ENCODE measurements at regions not wholly inside any gene's neighbourhood (a gene's known extent, or its start where the extent isn't known, plus 50 kb on each side); places are given as distances from the start of the nearest gene placed in this dataset.
"Not testable (repeated sequence)": the region's sequence is repeated elsewhere in the genome, so short reads cannot be mapped to it uniquely, and the experiment has no call there.

GRCh38 chr6:137395316-137395715, 98.9 kb downstream of the OLIG3 start:
- no peak for DNase-seq

GRCh38 chr6:137391061-137391814, 103.0 kb downstream of the OLIG3 start:
- no peak for DNase-seq

GRCh38 chr6:137390334-137390733, 103.9 kb downstream of the OLIG3 start:
- no peak for DNase-seq

DNA sequence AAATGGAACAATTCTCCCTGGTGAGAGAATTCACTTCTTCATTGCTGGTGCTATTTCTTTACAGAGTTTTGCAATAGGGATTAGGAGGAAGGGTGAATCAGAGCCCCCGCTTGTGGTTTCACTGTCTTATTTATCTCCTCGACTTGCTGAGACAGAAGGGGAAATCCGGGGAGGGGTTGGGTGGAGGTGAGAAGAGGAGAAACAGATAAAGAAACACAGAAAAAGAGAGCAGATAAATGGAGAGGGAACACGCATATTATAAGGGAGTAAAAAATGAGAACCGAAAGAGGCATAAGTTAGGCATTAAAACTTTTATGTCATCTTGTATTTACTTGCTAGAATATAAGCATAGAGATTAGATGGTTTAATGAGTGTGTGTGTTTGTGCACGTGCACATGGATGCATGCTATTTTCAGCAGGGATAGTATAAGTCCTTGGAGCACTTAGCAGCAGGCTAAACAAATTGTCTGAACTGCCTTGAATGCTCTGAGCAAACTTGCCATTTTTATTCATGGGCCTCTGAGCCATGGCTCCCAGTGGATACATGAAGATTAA, 105.0 kb downstream of the OLIG3 start:
- DNase-seq, result no peak

DNA sequence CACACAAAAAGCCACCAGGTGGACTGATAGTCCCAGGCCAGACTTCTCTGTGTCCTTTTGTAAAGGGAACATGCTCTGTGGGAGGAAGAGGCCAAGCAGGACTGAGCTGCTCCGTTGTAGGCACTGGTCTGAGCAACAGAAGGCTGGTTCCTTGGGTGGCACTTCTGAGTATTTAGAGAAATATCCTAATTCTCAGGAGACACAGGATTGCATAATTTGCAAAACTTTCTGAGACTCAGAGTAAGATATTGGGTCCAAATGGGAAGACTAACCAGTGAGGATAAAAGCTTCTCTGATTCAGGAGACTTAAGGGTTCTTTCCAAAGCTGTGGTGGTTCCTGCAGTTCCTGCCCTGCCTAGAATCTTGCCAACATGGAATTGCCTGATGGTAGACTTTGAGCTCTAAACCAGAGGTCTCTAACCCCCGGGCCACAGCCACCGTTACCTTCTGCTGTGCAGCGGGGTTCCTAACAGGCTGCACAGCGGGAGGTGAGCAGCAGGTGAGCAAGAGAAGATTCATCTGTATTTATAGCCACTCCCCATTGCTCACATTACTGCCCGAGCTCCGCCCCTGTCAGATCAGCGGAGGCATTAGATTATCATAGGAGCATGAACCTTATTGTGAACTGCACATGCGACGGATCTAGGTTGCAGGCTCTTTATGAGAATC, 107.0 kb downstream of the OLIG3 start:
- no peak for DNase-seq

GRCh38 chr6:137383287-137383686, 110.9 kb downstream of the OLIG3 start:
- not testable (repeated sequence) for DNase-seq

DNA sequence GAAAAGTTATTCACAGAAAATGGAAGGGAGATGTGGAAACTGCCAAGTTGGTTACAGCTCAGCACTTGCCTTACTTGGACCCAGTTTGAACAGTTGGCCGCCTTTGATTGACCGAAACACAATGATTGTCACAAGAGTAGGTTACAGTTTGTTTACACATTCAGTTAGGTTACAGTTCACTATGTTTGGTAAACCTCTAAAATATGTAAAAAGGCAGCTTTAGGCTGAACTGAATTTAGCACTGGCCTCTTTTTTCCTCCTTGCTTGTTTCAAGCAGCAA, 116.2 kb downstream of the OLIG3 start:
- DNase-seq, result no peak

GRCh38 chr6:137373296-137373695, 120.9 kb downstream of the OLIG3 start:
- no peak for DNase-seq

DNA sequence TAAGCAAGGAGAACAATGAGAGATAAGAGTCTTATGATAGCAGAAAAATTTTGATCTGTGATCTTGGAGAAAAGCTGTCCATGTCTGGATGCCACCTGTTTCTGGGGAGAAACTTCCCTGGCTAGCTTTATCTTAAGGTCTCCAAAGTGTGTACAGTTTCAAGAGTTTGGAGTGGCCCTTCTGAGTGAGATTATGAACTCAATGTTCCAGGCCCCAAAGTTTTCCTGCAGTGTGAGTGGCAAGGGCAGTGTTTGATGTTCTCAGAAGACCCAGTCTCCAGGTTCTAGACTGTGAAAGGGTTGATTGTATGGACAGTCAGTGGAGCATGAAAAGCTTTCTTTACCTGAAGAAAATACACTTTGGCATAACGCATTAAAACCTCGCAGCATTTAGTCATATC, 121.7 kb downstream of the OLIG3 start:
- DNase-seq, result no peak

GRCh38 chr6:137371634-137372016, 122.6 kb downstream of the OLIG3 start:
- DNase-seq, result no peak

GRCh38 chr6:137370871-137371633, 123.1 kb downstream of the OLIG3 start:
- DNase-seq, result no peak

- DNase-seq, result no peak
These were observed 125.1 kb downstream of the OLIG3 start for GRCh38 chr6:137369136-137369535.

DNA sequence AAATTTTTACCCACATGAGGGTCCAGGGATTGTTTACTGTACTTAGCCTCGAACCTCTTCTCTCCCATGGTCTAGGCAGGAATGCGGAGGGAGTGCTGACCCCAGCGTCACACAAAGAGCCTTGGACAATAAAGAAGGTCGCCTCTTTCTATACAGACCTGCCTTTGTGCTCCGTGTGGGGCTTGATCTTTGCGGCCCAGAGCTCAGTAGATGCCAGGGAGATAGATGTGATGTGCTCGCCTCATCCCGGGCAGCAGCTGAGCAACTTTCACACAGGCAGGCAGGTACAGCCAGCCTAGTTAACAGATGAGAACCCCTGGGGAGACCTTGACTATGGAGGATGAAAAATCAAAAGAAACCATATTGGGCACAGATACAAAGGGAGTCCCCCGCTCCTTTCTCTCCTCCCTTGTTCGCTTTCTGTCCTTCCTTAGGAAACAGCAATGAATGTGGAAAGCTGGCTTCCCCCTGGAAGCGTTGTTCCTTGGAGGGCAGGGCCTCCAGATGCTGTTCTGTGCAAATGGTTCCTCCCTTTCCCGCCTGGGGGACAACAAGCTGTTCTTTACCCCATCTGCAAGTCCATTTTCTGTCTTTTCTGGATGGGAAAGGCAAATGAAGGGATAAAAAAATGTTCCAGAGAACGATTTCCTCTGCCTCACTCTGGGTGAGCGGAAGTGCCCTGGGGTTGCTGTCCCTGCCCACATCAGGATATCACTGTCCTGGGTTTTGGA, 128.3 kb downstream of the OLIG3 start:
- no peak for DNase-seq

GRCh38 chr6:137363805-137364138, 130.4 kb downstream of the OLIG3 start:
- no peak for DNase-seq

DNA sequence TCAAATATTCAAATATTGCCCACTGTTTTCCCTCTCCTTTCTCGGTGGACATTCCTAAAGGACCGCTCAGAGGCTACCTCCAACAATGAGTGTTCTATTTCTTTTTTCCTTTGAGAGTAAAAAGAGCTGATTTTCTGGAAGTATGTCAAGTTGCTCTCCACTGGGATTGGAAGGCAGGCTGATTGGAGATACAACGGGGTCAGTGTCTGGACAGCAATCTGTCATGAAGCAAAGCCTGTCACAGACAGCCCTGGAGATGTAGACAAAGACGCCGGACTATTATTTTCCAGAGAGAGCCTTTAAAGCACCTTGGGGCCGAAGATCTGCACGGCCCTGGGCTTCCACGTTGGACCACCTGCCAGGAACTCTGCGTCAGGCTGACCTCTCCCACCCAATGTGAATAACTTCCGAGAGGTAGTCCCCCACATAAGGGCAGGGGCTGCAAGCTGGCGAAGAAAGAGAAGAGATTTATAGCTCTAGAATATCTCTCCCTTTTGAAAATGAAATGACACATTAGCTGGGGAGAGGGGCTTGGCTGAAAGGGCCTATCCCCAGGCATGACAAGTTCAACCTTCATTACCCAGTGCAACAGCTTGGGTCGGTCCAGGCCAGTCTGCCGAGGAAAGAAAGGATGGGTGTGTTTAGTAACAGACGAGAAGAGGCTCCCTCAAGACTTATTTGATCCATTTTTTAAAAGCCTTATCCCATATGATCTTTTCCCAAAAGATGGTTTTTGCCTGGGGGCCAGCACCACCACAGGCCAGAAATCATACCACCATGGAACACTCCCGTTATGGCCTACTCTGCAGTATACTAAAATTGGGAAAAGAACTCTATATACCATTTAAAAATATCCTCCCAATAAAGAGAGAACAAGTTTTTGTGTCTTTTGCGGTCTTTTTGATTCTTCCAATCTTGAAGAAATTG, 131.1 kb downstream of the OLIG3 start:
- DNase-seq, result no peak

- no peak for DNase-seq
These were observed 132.5 kb downstream of the OLIG3 start for GRCh38 chr6:137361701-137362100.

DNA sequence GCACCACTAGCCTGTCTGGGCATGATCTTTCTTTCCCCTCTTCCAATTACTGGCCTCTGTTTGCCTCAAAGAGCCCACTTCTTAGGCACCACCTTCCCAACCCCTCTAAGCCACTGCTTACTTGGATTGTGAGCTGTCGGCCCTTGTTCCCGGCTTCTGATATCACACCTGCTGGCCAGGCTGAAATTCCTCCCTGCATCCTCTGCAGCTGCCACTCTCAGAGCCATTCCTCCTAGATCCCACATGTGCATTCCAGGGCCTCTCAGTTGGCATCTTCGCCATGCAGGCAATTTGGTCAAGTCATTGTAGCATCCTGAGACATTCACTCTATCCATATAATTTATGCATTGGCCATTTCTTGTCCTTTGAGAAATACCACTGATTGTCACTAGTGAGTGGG, 135.9 kb downstream of the OLIG3 start:
- no peak for DNase-seq

GRCh38 chr6:137357948-137358266, 136.3 kb downstream of the OLIG3 start:
- DNase-seq, result no peak

- DNase-seq, result no peak
These were observed 136.8 kb downstream of the OLIG3 start for GRCh38 chr6:137357263-137357947.

GRCh38 chr6:137353842-137354397, 134.7 kb upstream of the IFNGR1 start:
- DNase-seq, result no peak

DNA sequence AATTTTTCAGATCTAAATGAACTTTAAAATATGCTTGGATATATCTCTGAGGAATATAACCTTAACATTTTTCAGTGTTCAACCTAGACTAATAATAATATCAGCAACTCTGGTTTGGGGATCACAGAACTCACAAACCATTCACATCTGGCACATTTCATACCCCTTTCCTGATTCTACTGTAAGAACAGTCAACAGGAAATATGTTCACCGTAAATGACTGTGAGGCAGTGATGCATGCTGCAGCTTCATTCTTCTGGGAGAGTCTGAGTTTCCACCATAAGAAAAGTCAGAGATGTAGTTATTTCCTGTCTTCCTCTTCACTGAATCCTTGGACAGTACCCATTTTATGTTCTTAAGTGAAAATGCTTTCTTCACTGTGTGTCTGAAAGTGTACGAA, 134.2 kb upstream of the IFNGR1 start:
- DNase-seq, result no peak

All from NCI-H524 treated with DMSO at 0.1 percent for 48 hours (cell line).